Kidney epithelial cell (primary cell): ENCODE measurements at regions not wholly inside any gene's neighbourhood (a gene's known extent, or its start where the extent isn't known, plus 50 kb on each side); places are given as distances from the start of the nearest gene placed in this dataset.

Experiments
- DNase-seq: peaks from one replicate; pipeline ENCODE4 v3.0.0-alpha.2; 2010; ENCODE audit warnings: low read depth
- H3K27me3 ChIP-seq: 2 replicates; pipeline ENCODE4 v1.6.0; 2011; ENCODE audit warnings: low read length; ENCODE audit not compliant: control insufficient read depth, insufficient read depth
- H3K36me3 ChIP-seq: 2 replicates; pipeline ENCODE4 v1.5.1; 2011; ENCODE audit warnings: low read length; ENCODE audit not compliant: control insufficient read depth, insufficient read depth
- H3K4me3 ChIP-seq: 2 replicates; pipeline ENCODE4 v1.5.1; 2011; ENCODE audit warnings: low read depth, mild to moderate bottlenecking, control low read depth, low read length
- TF ChIP-seq, protein P1 (sequence below): IDR thresholded peaks from 2 replicates; pipeline ENCODE4 v1.5.1; 2011; ENCODE audit warnings: mild to moderate bottlenecking, moderate library complexity, low read length, control low read depth, inconsistent platforms; ENCODE audit not compliant: insufficient read depth, poor library complexity, severe bottlenecking

GRCh38 chr3:76456322-76456721 lies 583.6 kb upstream of the ROBO2 start:
- TF ChIP-seq, protein P1, sequence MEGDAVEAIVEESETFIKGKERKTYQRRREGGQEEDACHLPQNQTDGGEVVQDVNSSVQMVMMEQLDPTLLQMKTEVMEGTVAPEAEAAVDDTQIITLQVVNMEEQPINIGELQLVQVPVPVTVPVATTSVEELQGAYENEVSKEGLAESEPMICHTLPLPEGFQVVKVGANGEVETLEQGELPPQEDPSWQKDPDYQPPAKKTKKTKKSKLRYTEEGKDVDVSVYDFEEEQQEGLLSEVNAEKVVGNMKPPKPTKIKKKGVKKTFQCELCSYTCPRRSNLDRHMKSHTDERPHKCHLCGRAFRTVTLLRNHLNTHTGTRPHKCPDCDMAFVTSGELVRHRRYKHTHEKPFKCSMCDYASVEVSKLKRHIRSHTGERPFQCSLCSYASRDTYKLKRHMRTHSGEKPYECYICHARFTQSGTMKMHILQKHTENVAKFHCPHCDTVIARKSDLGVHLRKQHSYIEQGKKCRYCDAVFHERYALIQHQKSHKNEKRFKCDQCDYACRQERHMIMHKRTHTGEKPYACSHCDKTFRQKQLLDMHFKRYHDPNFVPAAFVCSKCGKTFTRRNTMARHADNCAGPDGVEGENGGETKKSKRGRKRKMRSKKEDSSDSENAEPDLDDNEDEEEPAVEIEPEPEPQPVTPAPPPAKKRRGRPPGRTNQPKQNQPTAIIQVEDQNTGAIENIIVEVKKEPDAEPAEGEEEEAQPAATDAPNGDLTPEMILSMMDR = no peak
- Histone ChIP-seq H3K36me3 (no peaks in the 10 kb centered on the region), H3K27me3 (no peaks in the 10 kb centered on the region), H3K4me3 (no peak overlapping the region)
- no peak for DNase-seq

GRCh38 chr3:76463501-76463900 lies 576.4 kb upstream of the ROBO2 start:
- no peak for DNase-seq
- Histone ChIP-seq H3K27me3 (no peaks in the 10 kb centered on the region), H3K4me3 (no peak overlapping the region), H3K36me3 (no peaks in the 10 kb centered on the region)
- TF ChIP-seq, protein P1 = no peak

DNA sequence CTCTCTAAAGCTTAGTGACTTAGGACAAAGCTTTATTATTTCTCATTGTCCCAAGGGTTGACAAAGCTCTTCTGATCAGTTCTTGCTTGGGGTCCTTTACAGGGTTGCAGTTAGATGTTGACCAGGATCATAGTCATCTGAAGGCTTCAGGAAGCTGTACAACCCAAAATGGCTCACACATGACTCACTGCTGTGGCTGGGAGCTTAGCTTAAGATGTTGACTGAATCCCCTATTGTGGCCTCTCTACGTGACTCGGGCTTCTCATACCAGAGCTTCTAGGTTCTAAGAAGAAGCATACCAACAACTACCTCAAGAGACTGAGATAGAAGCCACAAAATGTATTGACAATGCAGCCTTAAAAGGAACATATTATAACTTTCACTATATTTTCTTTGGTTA lies 569.6 kb upstream of the ROBO2 start:
- TF ChIP-seq, protein P1 = no peak
- DNase-seq = peak; percentile 51
- no peaks in the 10 kb centered on the region for H3K27me3 ChIP-seq
- H3K4me3 ChIP-seq = no peak overlapping the region
- no peaks in the 10 kb centered on the region for H3K36me3 ChIP-seq

DNA sequence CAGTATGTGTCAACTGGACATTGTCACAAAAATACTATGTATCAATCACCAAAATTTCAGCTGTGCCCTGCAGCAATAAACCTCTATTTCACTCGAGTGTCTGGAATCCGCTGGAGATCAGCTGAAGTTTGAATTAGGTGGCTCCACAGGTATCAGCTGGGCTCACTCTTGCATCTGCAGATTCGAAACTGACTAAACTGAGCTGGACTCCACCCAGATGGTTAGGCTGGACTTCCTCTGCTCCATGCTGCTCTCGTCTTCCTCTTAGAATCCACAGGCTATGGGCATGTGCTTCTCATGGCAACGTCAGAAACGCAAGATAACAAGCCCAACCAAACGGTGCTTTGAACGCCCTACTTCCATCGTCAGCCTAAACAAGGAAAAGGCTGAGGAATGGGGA lies 565.3 kb upstream of the ROBO2 start:
- no peak overlapping the region for H3K4me3 ChIP-seq
- TF ChIP-seq, protein P1 = no peak
- H3K27me3 ChIP-seq = no peaks in the 10 kb centered on the region
- H3K36me3 ChIP-seq = no peaks in the 10 kb centered on the region
- DNase-seq = no peak

GRCh38 chr3:76479161-76479650 lies 560.7 kb upstream of the ROBO2 start:
- TF ChIP-seq, protein P1 = no peak
- Histone ChIP-seq H3K36me3 (no peaks in the 10 kb centered on the region), H3K27me3 (no peaks in the 10 kb centered on the region), H3K4me3 (no peak overlapping the region)
- no peak for DNase-seq

GRCh38 chr3:76482510-76482909 lies 557.4 kb upstream of the ROBO2 start:
- Histone ChIP-seq H3K4me3 (no peak overlapping the region), H3K27me3 (no peaks in the 10 kb centered on the region), H3K36me3 (no peaks in the 10 kb centered on the region)
- TF ChIP-seq, protein P1 = no peak
- no peak for DNase-seq
